Naive thymus-derived CD4-positive, alpha-beta T cell (primary cell): ENCODE measurements at regions not wholly inside any gene's neighbourhood (a gene's known extent, or its start where the extent isn't known, plus 50 kb on each side); places are given as distances from the start of the nearest gene placed in this dataset.

Source experiments
- ATAC-seq: fragments of 150-1000 bp; cut with Tn5 transposase; 2 replicates; pipeline ENCODE4 v1.10.0; 2021; ENCODE audit warnings: mild to moderate bottlenecking, moderate library complexity
- CTCF ChIA-PET: fragments of 350-600 bp; sonication (Branson Sonifier 250); formaldehyde crosslinking; loops from one replicate; lab custom pipeline; 2021; ENCODE audit warnings: antibody characterized with exemption; lab: Charles Lee
- POLR2A ChIA-PET: fragments of 350-600 bp; sonication (Branson Sonifier 250); formaldehyde crosslinking; loops from one replicate; lab custom pipeline; 2021; ENCODE audit warnings: antibody characterized with exemption, inconsistent platforms; lab: Charles Lee
- DNase-seq, 9 donors: peaks; one replicate each; pipeline versions ENCODE4 v3.0.0 to v3.0.0-alpha.2; 2020 to 2022; ENCODE audit warnings: mixed read lengths in 1 of 9
- H3K27ac ChIP-seq: one replicate; pipeline ENCODE4 v1.7.0; 2013; ENCODE audit warnings: mild to moderate bottlenecking, low read depth, low read length, moderate library complexity
- H3K27me3 ChIP-seq, 2 donors: one replicate each; pipeline ENCODE4 v1.7.0; 2013; ENCODE audit warnings: low read length in 2 of 2, mild to moderate bottlenecking in 2 of 2, moderate library complexity in 2 of 2; ENCODE audit not compliant: control insufficient read depth in 2 of 2, insufficient read depth in 2 of 2
- H3K36me3 ChIP-seq, 3 experiments: 1 replicate in 2 of 3; 2 replicates in 1 of 3; pipeline ENCODE4 v1.7.0; 2013; ENCODE audit warnings: low read length in 3 of 3, mild to moderate bottlenecking in 3 of 3, moderate library complexity in 1 of 3; ENCODE audit not compliant: insufficient read depth in 3 of 3, control insufficient read depth in 2 of 3
- H3K4me1 ChIP-seq, 2 donors: one replicate each; pipeline ENCODE4 v1.7.0; 2013; ENCODE audit warnings: low read length in 2 of 2, mild to moderate bottlenecking in 2 of 2, moderate library complexity in 1 of 2; ENCODE audit not compliant: control insufficient read depth in 2 of 2, insufficient read depth in 2 of 2
- H3K4me3 ChIP-seq: 2 replicates; pipeline ENCODE4 v1.7.0; 2013; ENCODE audit warnings: mild to moderate bottlenecking, low read length
- H3K9me3 ChIP-seq, 3 experiments: 1 replicate in 2 of 3; 2 replicates in 1 of 3; pipeline ENCODE4 v1.7.0; 2013; ENCODE audit warnings: low read length in 3 of 3; ENCODE audit not compliant: control insufficient read depth in 2 of 3
- H3K27ac Mint-ChIP-seq, 9 donors: one replicate each; pipeline ENCODE4 v1.8.0; 2020 to 2022; ENCODE audit warnings: mixed read lengths in 9 of 9, mild to moderate bottlenecking in 8 of 9, moderate library complexity in 5 of 9, inconsistent platforms in 2 of 9
- H3K27me3 Mint-ChIP-seq, 5 donors: one replicate each; pipeline ENCODE4 v1.8.0; 2021 to 2022; ENCODE audit warnings: mixed read lengths in 5 of 5, mild to moderate bottlenecking in 1 of 5
- H3K36me3 Mint-ChIP-seq, 5 donors: one replicate each; pipeline ENCODE4 v1.8.0; 2020 to 2022; ENCODE audit warnings: mixed read lengths in 5 of 5, mild to moderate bottlenecking in 3 of 5, inconsistent platforms in 1 of 5
- H3K4me1 Mint-ChIP-seq, 7 donors: one replicate each; pipeline ENCODE4 v1.8.0; 2020 to 2022; ENCODE audit warnings: mixed read lengths in 7 of 7, mild to moderate bottlenecking in 3 of 7, inconsistent platforms in 1 of 7
- H3K4me3 Mint-ChIP-seq, 10 donors: one replicate each; pipeline ENCODE4 v1.8.0; 2020 to 2022; ENCODE audit warnings: mild to moderate bottlenecking in 10 of 10, mixed read lengths in 10 of 10, moderate library complexity in 6 of 10, inconsistent platforms in 2 of 10
- H3K9me3 Mint-ChIP-seq, 11 donors: one replicate each; pipeline ENCODE4 v1.8.0; 2020 to 2022; ENCODE audit warnings: mixed read lengths in 11 of 11, mild to moderate bottlenecking in 4 of 11, inconsistent platforms in 1 of 11, moderate library complexity in 1 of 11
- intact Hi-C, 2 donors: fragments of 100-400 bp; cut with micrococcal nuclease; formaldehyde crosslinking; loops; one replicate each; pipeline ENCODE4 v1.15.1; 2023

GRCh38 chr15:23897531-23897930 lies 210.4 kb upstream of the NDN start:
- H3K4me1 Mint-ChIP-seq: peaks cover 0 to 2% (median 0%) of the 10 kb centered on the region in 7 donors
- no peak overlapping the region for H3K27ac ChIP-seq
- H3K27me3 ChIP-seq: no peaks in the 10 kb centered on the region
- H3K36me3 ChIP-seq: no peaks in the 10 kb centered on the region
- no peaks in the 10 kb centered on the region for H3K4me1 ChIP-seq
- no peak overlapping the region for H3K4me3 Mint-ChIP-seq
- POLR2A ChIA-PET: no interaction called here
- ATAC-seq: no peak
- peaks cover 0 to 4% (median 0%) of the 10 kb centered on the region in 5 donors for H3K36me3 Mint-ChIP-seq
- H3K27ac Mint-ChIP-seq: no peak overlapping the region
- intact Hi-C loops: no loop called here
- no peak for DNase-seq
- H3K27me3 Mint-ChIP-seq: peaks cover 0 to 7% (median 0%) of the 10 kb centered on the region in 5 donors
- H3K9me3 Mint-ChIP-seq: peaks cover 1 to 41% (median 12%) of the 10 kb centered on the region in 11 donors
- no peaks in the 10 kb centered on the region for H3K9me3 ChIP-seq
- H3K4me3 ChIP-seq: no peak overlapping the region
- CTCF ChIA-PET: no interaction called here

GRCh38 chr15:23910030-23910429 lies 222.9 kb upstream of the NDN start:
- Histone ChIP-seq H3K4me3 (no peak overlapping the region), H3K4me1 (no peaks in the 10 kb centered on the region), H3K27ac (no peak overlapping the region), H3K36me3 (no peaks in the 10 kb centered on the region), H3K9me3 (no peaks in the 10 kb centered on the region), H3K27me3 (no peaks in the 10 kb centered on the region)
- Mint-ChIP-seq H3K9me3 (peaks cover 0 to 7% (median 2%) of the 10 kb centered on the region in 11 donors), H3K27ac (no peak overlapping the region), H3K36me3 (no peaks in the 10 kb centered on the region), H3K4me1 (no peaks in the 10 kb centered on the region), H3K27me3 (no peaks in the 10 kb centered on the region), H3K4me3 (no peak overlapping the region)
- ATAC-seq (no peak), DNase-seq (no peak)
- intact Hi-C loops: no loop called here
- ChIA-PET POLR2A (no interaction called here), CTCF (no interaction called here)

- H3K4me3 Mint-ChIP-seq: no peak overlapping the region
- H3K27ac Mint-ChIP-seq: no peak overlapping the region
- H3K36me3 Mint-ChIP-seq: no peaks in the 10 kb centered on the region
- no peak for ATAC-seq
- POLR2A ChIA-PET: no interaction called here
- no peaks in the 10 kb centered on the region for H3K4me1 Mint-ChIP-seq
- H3K27me3 Mint-ChIP-seq: no peaks in the 10 kb centered on the region
- intact Hi-C loops: no loop called here
- H3K27ac ChIP-seq: no peak overlapping the region
- H3K9me3 Mint-ChIP-seq: peaks cover 0 to 7% (median 2%) of the 10 kb centered on the region in 11 donors
- no peaks in the 10 kb centered on the region for H3K36me3 ChIP-seq
- no peak overlapping the region for H3K4me3 ChIP-seq
- no peak for DNase-seq
- no peaks in the 10 kb centered on the region for H3K4me1 ChIP-seq
- H3K27me3 ChIP-seq: no peaks in the 10 kb centered on the region
- H3K9me3 ChIP-seq: no peaks in the 10 kb centered on the region
- CTCF ChIA-PET: no interaction called here
Observed at GRCh38 chr15:23912191-23912590, 225.1 kb upstream of the NDN start.

- ChIA-PET CTCF (no interaction called here), POLR2A (no interaction called here)
- peaks cover 0 to 7% (median 2%) of the 10 kb centered on the region in 11 donors for H3K9me3 Mint-ChIP-seq
- H3K4me1 Mint-ChIP-seq: no peaks in the 10 kb centered on the region
- intact Hi-C loops: no loop called here
- Histone ChIP-seq H3K27me3 (no peaks in the 10 kb centered on the region), H3K36me3 (no peaks in the 10 kb centered on the region), H3K4me3 (no peak overlapping the region), H3K9me3 (no peaks in the 10 kb centered on the region), H3K27ac (no peak overlapping the region), H3K4me1 (no peaks in the 10 kb centered on the region)
- DNase-seq: no peak
- no peak for ATAC-seq
- H3K36me3 Mint-ChIP-seq: no peaks in the 10 kb centered on the region
- no peaks in the 10 kb centered on the region for H3K27me3 Mint-ChIP-seq
- no peak overlapping the region for H3K4me3 Mint-ChIP-seq
- no peak overlapping the region for H3K27ac Mint-ChIP-seq
Observed at GRCh38 chr15:23913081-23913480, 226.0 kb upstream of the NDN start.

- no peaks in the 10 kb centered on the region for H3K9me3 ChIP-seq
- POLR2A ChIA-PET: no interaction called here
- no peaks in the 10 kb centered on the region for H3K36me3 Mint-ChIP-seq
Observed at GRCh38 chr15:23913635-23914034, 226.5 kb upstream of the NDN start.

GRCh38 chr15:23924686-23925085 lies 237.6 kb upstream of the NDN start:
- CTCF ChIA-PET: no interaction called here
- no peaks in the 10 kb centered on the region for H3K4me1 Mint-ChIP-seq
- no peak overlapping the region for H3K27ac ChIP-seq
- no peak for ATAC-seq
- no peaks in the 10 kb centered on the region for H3K27me3 ChIP-seq
- H3K27ac Mint-ChIP-seq: no peak overlapping the region
- H3K9me3 Mint-ChIP-seq: peaks cover 0 to 8% (median 4%) of the 10 kb centered on the region in 11 donors
- H3K4me3 Mint-ChIP-seq: no peak overlapping the region
- intact Hi-C loops: no loop called here
- no peak for DNase-seq
- H3K9me3 ChIP-seq: no peaks in the 10 kb centered on the region
- no peaks in the 10 kb centered on the region for H3K36me3 ChIP-seq
- no peak overlapping the region for H3K4me3 ChIP-seq
- H3K4me1 ChIP-seq: no peaks in the 10 kb centered on the region
- peaks cover 0 to 4% (median 0%) of the 10 kb centered on the region in 5 donors for H3K36me3 Mint-ChIP-seq
- H3K27me3 Mint-ChIP-seq: peaks cover 0 to 4% (median 0%) of the 10 kb centered on the region in 5 donors
- POLR2A ChIA-PET: no interaction called here

More at GRCh38 chr15:23913635-23914034, 226.5 kb upstream of the NDN start:
- H3K27ac Mint-ChIP-seq: no peak overlapping the region
- CTCF ChIA-PET: no interaction called here
- no peaks in the 10 kb centered on the region for H3K4me1 Mint-ChIP-seq
- ATAC-seq (no peak), DNase-seq (no peak)
- Histone ChIP-seq H3K27ac (no peak overlapping the region), H3K4me1 (no peaks in the 10 kb centered on the region), H3K36me3 (no peaks in the 10 kb centered on the region), H3K4me3 (no peak overlapping the region), H3K27me3 (no peaks in the 10 kb centered on the region)
- H3K4me3 Mint-ChIP-seq: no peak overlapping the region
- H3K27me3 Mint-ChIP-seq: no peaks in the 10 kb centered on the region
- H3K9me3 Mint-ChIP-seq: peaks cover 0 to 7% (median 2%) of the 10 kb centered on the region in 11 donors
- intact Hi-C loops: no loop called here

- DNase-seq (no peak), ATAC-seq (no peak)
- Histone ChIP-seq H3K27ac (no peak overlapping the region), H3K36me3 (no peaks in the 10 kb centered on the region), H3K9me3 (no peaks in the 10 kb centered on the region), H3K4me1 (no peaks in the 10 kb centered on the region), H3K4me3 (no peak overlapping the region), H3K27me3 (no peaks in the 10 kb centered on the region)
- Mint-ChIP-seq H3K27ac (no peak overlapping the region), H3K27me3 (no peaks in the 10 kb centered on the region), H3K36me3 (no peaks in the 10 kb centered on the region), H3K4me3 (no peak overlapping the region), H3K4me1 (no peaks in the 10 kb centered on the region), H3K9me3 (peaks cover 2 to 31% (median 8%) of the 10 kb centered on the region in 11 donors)
- POLR2A ChIA-PET: no interaction called here
- intact Hi-C loops: no loop called here
- CTCF ChIA-PET: interaction anchor here (0.7 kb wide), 1 partner anchor 9 kb away, joined by 3 read pairs; no protein-coding TSS in a partner anchor
Observed at GRCh38 chr15:23954931-23955330, 267.8 kb upstream of the NDN start.
